Ovary (tissue), 7 donors: ENCODE measurements at regions not wholly inside any gene's neighbourhood (a gene's known extent, or its start where the extent isn't known, plus 50 kb on each side); places are given as distances from the start of the nearest gene placed in this dataset.

Experiments used
- DNase-seq, 5 donors: peaks; one replicate each; pipeline ENCODE4 v3.0.0-alpha.2; 2019 to 2020
- H3K27ac ChIP-seq, 2 donors: fragments of 200-600 bp; one replicate each; pipeline versions ENCODE4 v1.5.1 to v1.8.0; 2019 to 2022
- H3K27me3 ChIP-seq: fragments of 200-600 bp; one replicate; pipeline ENCODE4 v1.8.0; 2022
- H3K36me3 ChIP-seq: fragments of 200-600 bp; sonication (generic); one replicate; pipeline ENCODE4 v1.5.1; 2019
- H3K4me1 ChIP-seq: one replicate; pipeline ENCODE4 v1.8.1; 2013; ENCODE audit warnings: mild to moderate bottlenecking, moderate library complexity; ENCODE audit not compliant: insufficient read depth
- H3K4me3 ChIP-seq: fragments of 200-600 bp; sonication (generic); one replicate; pipeline ENCODE4 v1.5.1; 2017
- H3K9me3 ChIP-seq, 2 donors: fragments of 200-600 bp in 1 of 2; sonication (generic) in 1 of 2; one replicate each; pipeline versions ENCODE4 v1.5.1 to v1.8.1; 2013 to 2019; ENCODE audit warnings: mild to moderate bottlenecking in 1 of 2, moderate library complexity in 1 of 2
- EP300 ChIP-seq: sonication (generic); formaldehyde crosslinking; IDR thresholded peaks from one replicate; pipeline ENCODE4 v1.6.1; 2017; ENCODE audit warnings: antibody characterized with exemption
- POLR2A ChIP-seq: fragments of 450-650 bp; IDR thresholded peaks from one replicate; pipeline ENCODE4 v1.6.1; 2017; ENCODE audit warnings: antibody characterized with exemption, mild to moderate bottlenecking, moderate library complexity
- WGBS, 3 donors: extraction: QIAGEN DNeasy Blood & Tissue Kit in 1 of 3; methylation state at CpG; one replicate each; pipeline versions ENCODE4 v1.1.5 to v1.1.7; 2013 to 2017; 5-methylcytosine and 5-hydroxymethylcytosine counted together
- intact Hi-C, 4 donors: fragments of 100-400 bp; cut with DNase I; formaldehyde crosslinking; loops; one replicate each; pipeline versions ENCODE4 v1.11.0 to v1.15.1; 2022 to 2023
- TF ChIP-seq, protein P1 (sequence below), 3 donors: fragments of 450-650 bp in 2 of 3; fragments of 200-600 bp in 1 of 3; IDR thresholded peaks; one replicate each; pipeline versions ENCODE4 v1.5.1 to v1.8.0; 2016 to 2022; ENCODE audit warnings: antibody characterized with exemption in 3 of 3, mild to moderate bottlenecking in 1 of 3
- donor health status: DM: no; HTN: no; CAD: no; lungs with moderate emphysema.
- donor health status: DM: no; HTN: no; CAD: no.
- donor health status: Bipolar disorder and iron deficiency.
- donor health status: DM: no; HTN: no; CAD: no.
- donor health status: DM: yes; HTN: yes; CAD: no.

DNA sequence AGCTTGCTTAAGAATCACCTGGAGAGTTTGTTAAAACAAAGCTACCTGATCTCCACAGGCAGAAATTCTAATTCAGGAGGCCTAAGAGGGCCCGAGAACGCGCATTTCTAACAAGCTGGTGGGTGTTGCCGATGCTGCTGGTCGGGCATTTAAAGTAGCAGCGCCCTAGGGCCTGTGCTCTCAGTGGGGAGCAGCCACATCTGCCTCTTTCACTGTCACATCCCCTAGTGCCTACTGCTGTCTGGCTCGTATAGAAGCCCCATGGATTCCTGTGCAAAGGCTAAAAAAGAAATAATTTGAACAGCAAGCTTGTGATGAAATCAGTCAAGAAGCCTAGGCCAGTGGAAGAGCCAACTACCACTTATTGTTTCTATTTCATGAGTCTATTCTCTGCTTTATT lies 126.7 kb upstream of the SMIM21 start:
- intact Hi-C loops = no loop called here
- Histone ChIP-seq H3K4me1 (no peaks in the 10 kb centered on the region), H3K27ac (no peak overlapping the region), H3K4me3 (no peak overlapping the region), H3K9me3 (no peaks in the 10 kb centered on the region), H3K27me3 (no peaks in the 10 kb centered on the region), H3K36me3 (no peaks in the 10 kb centered on the region)
- DNase-seq = no peak
- 84 to 93% (median 86%) methylated on average over 7 of the region's 7 CpGs for WGBS, 3 donors
- no peak for TF ChIP-seq EP300

- Histone ChIP-seq H3K4me1 (no peaks in the 10 kb centered on the region), H3K27ac (no peak overlapping the region), H3K9me3 (no peaks in the 10 kb centered on the region), H3K4me3 (no peak overlapping the region), H3K36me3 (no peaks in the 10 kb centered on the region), H3K27me3 (no peaks in the 10 kb centered on the region)
- no peak for DNase-seq
- intact Hi-C loops = no loop called here
- TF ChIP-seq EP300 = no peak
- 93 to 94% (median 94%) methylated on average over 8 of the region's 8 CpGs for WGBS, 3 donors
Measured at GRCh38 chr18:75553021-75553420, 125.5 kb upstream of the SMIM21 start.

GRCh38 chr18:75551071-75551470 lies 123.6 kb upstream of the SMIM21 start:
- no peak for DNase-seq
- WGBS, 3 donors = 60 to 68% (median 63%) methylated on average over 4 of the region's 4 CpGs

GRCh38 chr18:75548353-75548905 lies 120.9 kb upstream of the SMIM21 start:
- 69 to 77% (median 71%) methylated on average over 10 of the region's 10 CpGs for WGBS, 3 donors
- no peak overlapping the region for H3K4me3 ChIP-seq
- H3K4me1 ChIP-seq = no peaks in the 10 kb centered on the region
- H3K9me3 ChIP-seq = no peaks in the 10 kb centered on the region
- H3K36me3 ChIP-seq = no peaks in the 10 kb centered on the region
- no peak for DNase-seq
- H3K27ac ChIP-seq = no peak overlapping the region
- intact Hi-C loops = no loop called here
- no peaks in the 10 kb centered on the region for H3K27me3 ChIP-seq
- TF ChIP-seq, protein P1, sequence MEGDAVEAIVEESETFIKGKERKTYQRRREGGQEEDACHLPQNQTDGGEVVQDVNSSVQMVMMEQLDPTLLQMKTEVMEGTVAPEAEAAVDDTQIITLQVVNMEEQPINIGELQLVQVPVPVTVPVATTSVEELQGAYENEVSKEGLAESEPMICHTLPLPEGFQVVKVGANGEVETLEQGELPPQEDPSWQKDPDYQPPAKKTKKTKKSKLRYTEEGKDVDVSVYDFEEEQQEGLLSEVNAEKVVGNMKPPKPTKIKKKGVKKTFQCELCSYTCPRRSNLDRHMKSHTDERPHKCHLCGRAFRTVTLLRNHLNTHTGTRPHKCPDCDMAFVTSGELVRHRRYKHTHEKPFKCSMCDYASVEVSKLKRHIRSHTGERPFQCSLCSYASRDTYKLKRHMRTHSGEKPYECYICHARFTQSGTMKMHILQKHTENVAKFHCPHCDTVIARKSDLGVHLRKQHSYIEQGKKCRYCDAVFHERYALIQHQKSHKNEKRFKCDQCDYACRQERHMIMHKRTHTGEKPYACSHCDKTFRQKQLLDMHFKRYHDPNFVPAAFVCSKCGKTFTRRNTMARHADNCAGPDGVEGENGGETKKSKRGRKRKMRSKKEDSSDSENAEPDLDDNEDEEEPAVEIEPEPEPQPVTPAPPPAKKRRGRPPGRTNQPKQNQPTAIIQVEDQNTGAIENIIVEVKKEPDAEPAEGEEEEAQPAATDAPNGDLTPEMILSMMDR (IDR thresholded peaks at IDR 0.05) = no peak
- no peak for TF ChIP-seq POLR2A
- no peak for TF ChIP-seq EP300

More at GRCh38 chr18:75551071-75551470, 123.6 kb upstream of the SMIM21 start:
- intact Hi-C loops = no loop called here
- H3K27me3 ChIP-seq = no peaks in the 10 kb centered on the region
- H3K4me3 ChIP-seq = no peak overlapping the region
- no peaks in the 10 kb centered on the region for H3K36me3 ChIP-seq
- TF ChIP-seq POLR2A = no peak
- TF ChIP-seq EP300 = no peak
- TF ChIP-seq, protein P1 (IDR thresholded peaks at IDR 0.05) = no peak
- no peaks in the 10 kb centered on the region for H3K4me1 ChIP-seq
- no peaks in the 10 kb centered on the region for H3K9me3 ChIP-seq
- no peak overlapping the region for H3K27ac ChIP-seq

GRCh38 chr18:75546964-75547363 lies 119.5 kb upstream of the SMIM21 start:
- Histone ChIP-seq H3K27ac (no peak overlapping the region), H3K4me1 (no peaks in the 10 kb centered on the region), H3K27me3 (no peaks in the 10 kb centered on the region), H3K36me3 (no peaks in the 10 kb centered on the region), H3K9me3 (no peaks in the 10 kb centered on the region), H3K4me3 (no peak overlapping the region)
- 88 to 92% (median 92%) methylated on average over 7 of the region's 7 CpGs for WGBS, 3 donors
- TF ChIP-seq EP300 = no peak
- TF ChIP-seq POLR2A = no peak
- intact Hi-C loops = no loop called here
- no peak for DNase-seq

DNA sequence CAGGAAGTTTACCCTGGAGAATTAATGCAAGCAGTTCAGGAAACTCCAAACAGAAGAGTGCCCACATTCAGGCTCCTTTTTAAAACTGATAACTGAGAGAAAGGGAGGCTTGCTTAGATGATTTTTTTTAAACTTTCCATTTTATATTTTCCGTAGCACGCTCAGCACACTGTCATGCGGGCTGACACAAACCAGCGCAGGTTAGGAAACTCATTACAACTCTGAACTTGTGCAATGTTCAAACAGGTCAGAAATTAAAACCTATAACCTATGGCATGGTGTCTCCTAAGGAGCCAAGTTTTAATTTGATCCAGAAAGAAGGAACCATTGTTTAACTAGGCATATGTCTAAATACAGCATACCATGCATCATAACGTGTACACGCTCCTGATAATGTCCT lies 117.7 kb upstream of the SMIM21 start:
- no peak for DNase-seq
- WGBS, 3 donors = 12 to 16% (median 14%) methylated on average over 6 of the region's 6 CpGs

More for the DNA sequence above, 117.7 kb upstream of the SMIM21 start:
- intact Hi-C loops = no loop called here
- Histone ChIP-seq H3K27me3 (no peaks in the 10 kb centered on the region), H3K4me3 (no peak overlapping the region), H3K4me1 (no peaks in the 10 kb centered on the region), H3K36me3 (no peaks in the 10 kb centered on the region), H3K9me3 (no peaks in the 10 kb centered on the region), H3K27ac (no peak overlapping the region)
- TF ChIP-seq, protein P1 (IDR thresholded peaks at IDR 0.05) = no peak
- TF ChIP-seq EP300 = no peak
- no peak for TF ChIP-seq POLR2A
